AG04450 (cell line): ENCODE measurements at regions not wholly inside any gene's neighbourhood (a gene's known extent, or its start where the extent isn't known, plus 50 kb on each side); places are given as distances from the start of the nearest gene placed in this dataset.

ENCODE experiments used
- CTCF ChIA-PET: fragments of 300-600, 350-600 bp; formaldehyde crosslinking; extraction: SDS; loops from one replicate; lab custom pipeline; 2022; ENCODE audit warnings: antibody characterized with exemption, inconsistent platforms; lab: Charles Lee
- POLR2A ChIA-PET: fragments of 350-600 bp; formaldehyde crosslinking; extraction: SDS; loops from one replicate; lab custom pipeline; 2021; ENCODE audit warnings: antibody characterized with exemption, inconsistent platforms; lab: Yijun Ruan, JAX
- DNase-seq: peaks from one replicate; pipeline ENCODE4 v3.0.0-alpha.2; 2011; ENCODE audit warnings: low read depth, low spot score
- H3K27ac ChIP-seq: one replicate; pipeline ENCODE4 v1.5.1; 2012; ENCODE audit warnings: low read depth, low read length, control low read depth
- H3K27me3 ChIP-seq: one replicate; pipeline ENCODE4 v1.6.0; 2012; ENCODE audit warnings: low read length; ENCODE audit not compliant: control insufficient read depth, insufficient read depth
- H3K4me3 ChIP-seq: 2 replicates; pipeline ENCODE4 v1.5.1; 2011; ENCODE audit warnings: mild to moderate bottlenecking, low read depth, low read length, control low read depth
- H3K9me3 ChIP-seq: 2 replicates; pipeline ENCODE4 v1.5.1; 2012; ENCODE audit warnings: low read length; ENCODE audit not compliant: control insufficient read depth, insufficient read depth
- TF ChIP-seq, protein P1 (sequence below): IDR thresholded peaks from 2 replicates; pipeline ENCODE4 v1.5.1; 2011; ENCODE audit warnings: low read depth, low read length, control low read depth, inconsistent platforms

DNA sequence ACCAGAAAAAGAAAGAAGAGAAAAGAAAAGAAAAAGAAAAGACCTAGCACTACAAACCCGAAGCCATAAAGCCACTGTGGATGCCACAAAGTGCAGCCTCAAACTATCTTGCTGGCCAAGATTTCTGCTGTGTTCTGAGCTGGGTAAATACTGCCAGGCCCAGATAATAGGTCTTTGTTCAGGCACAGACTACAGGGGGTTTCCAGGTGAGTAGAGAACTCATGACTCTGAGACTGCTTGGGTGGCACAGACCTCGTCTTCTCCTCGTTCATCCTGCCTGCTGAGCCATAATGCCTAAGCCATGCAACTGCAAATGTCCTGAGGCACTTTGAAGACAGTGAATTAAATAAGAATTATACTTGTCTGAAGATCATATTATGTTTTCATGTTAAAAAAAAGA, 651.8 kb downstream of the LMO4 start:
- Histone ChIP-seq H3K27me3 (no peaks in the 10 kb centered on the region), H3K4me3 (no peak overlapping the region), H3K9me3 (no peaks in the 10 kb centered on the region), H3K27ac (no peak overlapping the region)
- POLR2A ChIA-PET = no interaction called here
- DNase-seq = no peak
- CTCF ChIA-PET = no interaction called here
- TF ChIP-seq, protein P1, sequence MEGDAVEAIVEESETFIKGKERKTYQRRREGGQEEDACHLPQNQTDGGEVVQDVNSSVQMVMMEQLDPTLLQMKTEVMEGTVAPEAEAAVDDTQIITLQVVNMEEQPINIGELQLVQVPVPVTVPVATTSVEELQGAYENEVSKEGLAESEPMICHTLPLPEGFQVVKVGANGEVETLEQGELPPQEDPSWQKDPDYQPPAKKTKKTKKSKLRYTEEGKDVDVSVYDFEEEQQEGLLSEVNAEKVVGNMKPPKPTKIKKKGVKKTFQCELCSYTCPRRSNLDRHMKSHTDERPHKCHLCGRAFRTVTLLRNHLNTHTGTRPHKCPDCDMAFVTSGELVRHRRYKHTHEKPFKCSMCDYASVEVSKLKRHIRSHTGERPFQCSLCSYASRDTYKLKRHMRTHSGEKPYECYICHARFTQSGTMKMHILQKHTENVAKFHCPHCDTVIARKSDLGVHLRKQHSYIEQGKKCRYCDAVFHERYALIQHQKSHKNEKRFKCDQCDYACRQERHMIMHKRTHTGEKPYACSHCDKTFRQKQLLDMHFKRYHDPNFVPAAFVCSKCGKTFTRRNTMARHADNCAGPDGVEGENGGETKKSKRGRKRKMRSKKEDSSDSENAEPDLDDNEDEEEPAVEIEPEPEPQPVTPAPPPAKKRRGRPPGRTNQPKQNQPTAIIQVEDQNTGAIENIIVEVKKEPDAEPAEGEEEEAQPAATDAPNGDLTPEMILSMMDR = no peak

DNA sequence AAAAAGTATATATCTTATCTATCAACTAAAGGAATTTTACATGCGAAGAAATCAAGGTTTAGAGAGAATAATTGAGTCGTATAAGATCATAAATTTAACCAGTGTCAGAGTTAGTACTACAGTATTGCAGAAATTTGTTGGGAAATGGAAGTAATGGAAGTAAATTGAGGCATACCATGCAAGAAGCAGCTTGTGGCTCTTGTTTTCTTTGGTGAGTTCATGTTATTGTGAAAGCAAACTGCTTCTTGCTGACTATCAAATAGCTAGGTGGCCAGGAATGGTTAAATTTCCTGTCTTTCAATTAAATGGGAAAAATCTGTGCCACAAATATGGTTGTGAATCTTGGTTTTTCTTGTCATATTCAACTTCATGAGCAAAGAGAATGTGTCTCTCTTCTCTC, 652.7 kb downstream of the LMO4 start:
- CTCF ChIA-PET = no interaction called here
- TF ChIP-seq, protein P1 = no peak
- no peak for DNase-seq
- Histone ChIP-seq H3K27ac (no peak overlapping the region), H3K4me3 (no peak overlapping the region), H3K27me3 (no peaks in the 10 kb centered on the region), H3K9me3 (no peaks in the 10 kb centered on the region)
- POLR2A ChIA-PET = no interaction called here

DNA sequence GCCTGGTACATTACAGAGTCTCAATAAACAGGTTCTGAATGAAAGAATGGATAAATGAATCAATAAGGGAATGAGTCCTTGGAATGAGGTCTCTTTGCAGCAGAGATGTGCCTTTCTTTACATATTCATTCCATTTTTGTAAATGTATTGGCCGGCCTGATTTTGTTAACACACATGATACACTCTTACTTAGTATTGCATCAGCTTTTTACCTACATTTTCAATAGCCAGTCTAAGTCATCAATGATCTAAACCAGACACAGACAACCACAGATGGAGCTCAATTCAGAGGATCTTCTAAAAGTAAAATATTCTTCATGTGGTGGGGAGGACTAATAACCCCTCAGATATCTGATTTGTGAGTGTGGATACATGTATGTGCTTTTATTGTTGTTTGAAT, 653.1 kb downstream of the LMO4 start:
- Histone ChIP-seq H3K27ac (no peak overlapping the region), H3K9me3 (no peaks in the 10 kb centered on the region), H3K4me3 (no peak overlapping the region), H3K27me3 (no peaks in the 10 kb centered on the region)
- TF ChIP-seq, protein P1 = no peak
- POLR2A ChIA-PET = no interaction called here
- DNase-seq = no peak
- CTCF ChIA-PET = no interaction called here

DNA sequence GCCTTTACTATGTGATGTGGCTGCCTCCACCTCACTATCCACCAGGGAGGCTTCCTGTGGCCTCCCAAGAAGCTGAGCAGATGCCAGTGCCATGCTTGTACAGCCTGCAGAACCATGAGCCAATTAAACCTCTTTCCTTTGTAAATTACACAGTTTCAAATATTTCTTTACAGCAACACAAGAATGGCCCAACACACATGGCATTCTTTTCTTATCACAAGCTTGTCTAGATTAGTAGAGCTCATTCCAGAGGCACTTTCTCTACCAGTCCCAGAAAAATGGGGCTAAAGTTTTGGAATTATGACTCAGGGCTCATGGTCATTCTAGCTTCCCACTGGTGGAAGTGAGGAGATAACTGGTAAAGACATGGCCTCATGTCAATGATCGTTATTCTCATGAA, 655.2 kb downstream of the LMO4 start:
- POLR2A ChIA-PET = no interaction called here
- no peaks in the 10 kb centered on the region for H3K9me3 ChIP-seq
- no peaks in the 10 kb centered on the region for H3K27me3 ChIP-seq
- DNase-seq = no peak
- H3K4me3 ChIP-seq = no peak overlapping the region
- CTCF ChIA-PET = no interaction called here
- H3K27ac ChIP-seq = no peak overlapping the region
- TF ChIP-seq, protein P1 = no peak

DNA sequence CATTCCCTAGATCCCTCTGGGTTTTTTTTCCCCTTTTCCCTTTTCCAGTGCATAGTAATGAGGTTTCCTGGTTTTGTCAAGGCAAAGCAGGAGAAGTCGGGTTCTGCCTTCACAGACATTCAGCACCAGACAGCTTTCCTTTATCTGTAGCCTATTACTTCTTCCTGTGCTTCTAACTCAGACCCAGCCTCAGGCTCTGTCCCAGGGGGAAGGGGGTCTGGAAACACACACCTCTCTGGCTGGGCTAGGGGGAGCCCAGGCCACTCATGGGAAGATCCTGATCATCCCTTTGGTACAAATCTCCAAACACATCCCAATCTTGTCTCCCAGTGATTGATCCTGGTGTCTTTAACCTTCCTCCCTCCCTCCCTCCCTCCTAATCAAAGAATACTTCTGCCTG, 656.4 kb downstream of the LMO4 start:
- Histone ChIP-seq H3K9me3 (no peaks in the 10 kb centered on the region), H3K27ac (no peak overlapping the region), H3K27me3 (no peaks in the 10 kb centered on the region), H3K4me3 (no peak overlapping the region)
- no peak for DNase-seq
- POLR2A ChIA-PET = no interaction called here
- TF ChIP-seq, protein P1 = no peak
- CTCF ChIA-PET = interaction anchor here (1.1 kb wide), 1 partner anchor 9 kb away, joined by 3 read pairs; no protein-coding TSS in a partner anchor
